BLaER1 (cell line): ENCODE measurements at regions not wholly inside any gene's neighbourhood (a gene's known extent, or its start where the extent isn't known, plus 50 kb on each side); places are given as distances from the start of the nearest gene placed in this dataset.

Source experiments
- H3K27ac ChIP-seq: shearing (Covaris generic); formaldehyde crosslinking; 2 replicates; pipeline ENCODE4 v1.8.1; 2022
- H3K27me3 ChIP-seq: shearing (Covaris generic); formaldehyde crosslinking; 2 replicates; pipeline ENCODE4 v1.8.1; 2022
- H3K36me3 ChIP-seq: shearing (Covaris generic); formaldehyde crosslinking; 2 replicates; pipeline ENCODE4 v1.8.1; 2022
- H3K4me1 ChIP-seq: shearing (Covaris generic); formaldehyde crosslinking; 2 replicates; pipeline ENCODE4 v1.8.1; 2022
- H3K4me2 ChIP-seq: shearing (Covaris generic); formaldehyde crosslinking; 2 replicates; pipeline ENCODE4 v1.8.1; 2022
- H3K4me3 ChIP-seq: shearing (Covaris generic); formaldehyde crosslinking; 2 replicates; pipeline ENCODE4 v1.8.1; 2022
- H3K9ac ChIP-seq: shearing (Covaris generic); formaldehyde crosslinking; 2 replicates; pipeline ENCODE4 v1.8.1; 2022
- H3K9me3 ChIP-seq: shearing (Covaris generic); formaldehyde crosslinking; 2 replicates; pipeline ENCODE4 v1.8.1; 2022
- H4K20me1 ChIP-seq: shearing (Covaris generic); formaldehyde crosslinking; 2 replicates; pipeline ENCODE4 v1.8.1; 2022
- Cebpa-rat ChIP-seq: shearing (Covaris generic); IDR thresholded peaks from 2 replicates; pipeline ENCODE4 v1.8.1; 2022

GRCh38 chr2:51505533-51505932 is 473.6 kb upstream of the NRXN1 start:
- Histone ChIP-seq H3K4me1 (no peaks in the 10 kb centered on the region; the same call in 1 of the 2 replicates), H3K4me3 (no peak overlapping the region), H3K4me2 (no peak overlapping the region), H3K9ac (no peak overlapping the region), H4K20me1 (no peaks in the 10 kb centered on the region), H3K27me3 (no peaks in the 10 kb centered on the region), H3K27ac (no peak overlapping the region), H3K9me3 (no peaks in the 10 kb centered on the region), H3K36me3 (no peaks in the 10 kb centered on the region)
- TF ChIP-seq Cebpa-rat, result no peak

GRCh38 chr2:51490576-51491234 is 458.8 kb upstream of the NRXN1 start:
- no peaks in the 10 kb centered on the region for H3K9me3 ChIP-seq

GRCh38 chr2:51484605-51485004 is 452.7 kb upstream of the NRXN1 start:
- TF ChIP-seq Cebpa-rat, result no peak
- Histone ChIP-seq H3K36me3 (no peaks in the 10 kb centered on the region), H3K9ac (no peak overlapping the region), H3K4me1 (no peaks in the 10 kb centered on the region), H3K27ac (no peak overlapping the region), H4K20me1 (no peaks in the 10 kb centered on the region), H3K4me3 (no peak overlapping the region), H3K9me3 (no peaks in the 10 kb centered on the region), H3K27me3 (no peaks in the 10 kb centered on the region), H3K4me2 (no peak overlapping the region)

More at GRCh38 chr2:51490576-51491234, 458.8 kb upstream of the NRXN1 start:
- Histone ChIP-seq H3K36me3 (no peaks in the 10 kb centered on the region), H3K9ac (no peak overlapping the region), H3K27me3 (no peaks in the 10 kb centered on the region), H3K27ac (no peak overlapping the region), H3K4me1 (no peaks in the 10 kb centered on the region), H3K4me2 (no peak overlapping the region), H3K4me3 (no peak overlapping the region), H4K20me1 (no peaks in the 10 kb centered on the region)
- TF ChIP-seq Cebpa-rat, result no peak

GRCh38 chr2:51483720-51484119 is 451.8 kb upstream of the NRXN1 start:
- Histone ChIP-seq H3K4me2 (no peak overlapping the region), H3K9me3 (no peaks in the 10 kb centered on the region), H3K36me3 (no peaks in the 10 kb centered on the region), H3K27ac (no peak overlapping the region), H3K27me3 (no peaks in the 10 kb centered on the region), H4K20me1 (no peaks in the 10 kb centered on the region), H3K4me1 (no peaks in the 10 kb centered on the region), H3K9ac (no peak overlapping the region), H3K4me3 (no peak overlapping the region)
- TF ChIP-seq Cebpa-rat, result no peak

- H3K36me3 ChIP-seq, result no peaks in the 10 kb centered on the region
- no peak overlapping the region for H3K4me3 ChIP-seq
- no peaks in the 10 kb centered on the region for H4K20me1 ChIP-seq
- no peak overlapping the region for H3K4me2 ChIP-seq
- H3K4me1 ChIP-seq, result no peaks in the 10 kb centered on the region
- H3K27me3 ChIP-seq, result no peaks in the 10 kb centered on the region
- no peak for TF ChIP-seq Cebpa-rat
- H3K9ac ChIP-seq, result no peak overlapping the region
- H3K27ac ChIP-seq, result no peak overlapping the region
- no peaks in the 10 kb centered on the region for H3K9me3 ChIP-seq
Observed at GRCh38 chr2:51472783-51473182, 440.9 kb upstream of the NRXN1 start.

- H4K20me1 ChIP-seq, result no peaks in the 10 kb centered on the region
- H3K27ac ChIP-seq, result no peak overlapping the region
- H3K4me2 ChIP-seq, result no peak overlapping the region
- H3K27me3 ChIP-seq, result no peaks in the 10 kb centered on the region
- H3K36me3 ChIP-seq, result no peaks in the 10 kb centered on the region
- no peak overlapping the region for H3K9ac ChIP-seq
- H3K4me1 ChIP-seq, result no peaks in the 10 kb centered on the region
- H3K9me3 ChIP-seq, result no peaks in the 10 kb centered on the region
- H3K4me3 ChIP-seq, result no peak overlapping the region
- TF ChIP-seq Cebpa-rat, result no peak
Observed at GRCh38 chr2:51472300-51472699, 440.4 kb upstream of the NRXN1 start.

- Histone ChIP-seq H3K4me1 (no peaks in the 10 kb centered on the region), H3K27ac (no peak overlapping the region), H3K27me3 (no peaks in the 10 kb centered on the region), H3K9ac (no peak overlapping the region), H3K4me3 (no peak overlapping the region), H3K4me2 (no peak overlapping the region), H3K36me3 (no peaks in the 10 kb centered on the region), H3K9me3 (no peaks in the 10 kb centered on the region), H4K20me1 (no peaks in the 10 kb centered on the region)
- TF ChIP-seq Cebpa-rat, result no peak
Observed at GRCh38 chr2:51469102-51469501, 437.2 kb upstream of the NRXN1 start.

- Histone ChIP-seq H3K36me3 (no peaks in the 10 kb centered on the region), H3K4me3 (no peak overlapping the region), H3K9me3 (no peaks in the 10 kb centered on the region), H3K4me1 (no peaks in the 10 kb centered on the region), H3K9ac (no peak overlapping the region), H3K27ac (no peak overlapping the region), H3K27me3 (no peaks in the 10 kb centered on the region), H3K4me2 (no peak overlapping the region), H4K20me1 (no peaks in the 10 kb centered on the region)
- TF ChIP-seq Cebpa-rat, result no peak
Observed at GRCh38 chr2:51465326-51465725, 433.4 kb upstream of the NRXN1 start.

- TF ChIP-seq Cebpa-rat, result no peak; the same call in 1 of the 2 replicates
- no peak overlapping the region for H3K27ac ChIP-seq
Observed at GRCh38 chr2:51454177-51454576, 422.2 kb upstream of the NRXN1 start.

GRCh38 chr2:51448911-51449310 is 417.0 kb upstream of the NRXN1 start:
- Histone ChIP-seq H3K27me3 (no peaks in the 10 kb centered on the region), H3K9ac (no peak overlapping the region), H3K4me2 (no peak overlapping the region), H3K9me3 (peaks cover 14% of the 10 kb centered on the region), H3K4me1 (no peaks in the 10 kb centered on the region), H3K36me3 (no peaks in the 10 kb centered on the region), H3K27ac (no peak overlapping the region), H4K20me1 (no peaks in the 10 kb centered on the region), H3K4me3 (no peak overlapping the region)
- no peak for TF ChIP-seq Cebpa-rat

More at GRCh38 chr2:51454177-51454576, 422.2 kb upstream of the NRXN1 start:
- no peaks in the 10 kb centered on the region for H3K36me3 ChIP-seq
- H3K9ac ChIP-seq, result no peak overlapping the region
- no peaks in the 10 kb centered on the region for H4K20me1 ChIP-seq
- H3K4me2 ChIP-seq, result no peak overlapping the region
- H3K4me3 ChIP-seq, result no peak overlapping the region
- H3K9me3 ChIP-seq, result peaks cover 14% of the 10 kb centered on the region
- no peaks in the 10 kb centered on the region for H3K4me1 ChIP-seq
- no peaks in the 10 kb centered on the region for H3K27me3 ChIP-seq

- no peak for TF ChIP-seq Cebpa-rat
- no peak overlapping the region for H3K27ac ChIP-seq
- H3K4me2 ChIP-seq, result no peak overlapping the region
- no peaks in the 10 kb centered on the region for H3K4me1 ChIP-seq
- H3K27me3 ChIP-seq, result no peaks in the 10 kb centered on the region
- no peaks in the 10 kb centered on the region for H4K20me1 ChIP-seq
- no peaks in the 10 kb centered on the region for H3K9me3 ChIP-seq
- H3K4me3 ChIP-seq, result no peak overlapping the region
- H3K9ac ChIP-seq, result no peak overlapping the region
- no peaks in the 10 kb centered on the region for H3K36me3 ChIP-seq
Observed at GRCh38 chr2:51441786-51442185, 409.9 kb upstream of the NRXN1 start.
